Smooth muscle cell (in vitro differentiated cells): ENCODE measurements at regions not wholly inside any gene's neighbourhood (a gene's known extent, or its start where the extent isn't known, plus 50 kb on each side); places are given as distances from the start of the nearest gene placed in this dataset.

Experiments used
- DNase-seq: peaks from one replicate; lab custom pipeline; 2025; ENCODE audit not compliant: unreplicated experiment; lab: John Stamatoyannopoulos, UW
- H2AFZ ChIP-seq: fragments of 200-600 bp; sonication (generic); 2 replicates; pipeline ENCODE4 v1.6.0; 2016; ENCODE audit warnings: antibody characterized with exemption, low read depth, mild to moderate bottlenecking
- H3F3A ChIP-seq: fragments of 200-600 bp; sonication (generic); 2 replicates; pipeline ENCODE4 v1.6.0; 2017; ENCODE audit warnings: antibody characterized with exemption, low read depth
- H3K27ac ChIP-seq: fragments of 200-600 bp; sonication (generic); 2 replicates; pipeline ENCODE4 v1.5.1; 2016; ENCODE audit warnings: low read depth, mild to moderate bottlenecking
- H3K27me3 ChIP-seq: fragments of 200-600 bp; sonication (generic); 2 replicates; pipeline ENCODE4 v1.6.1; 2016; ENCODE audit warnings: low read depth, mild to moderate bottlenecking
- H3K36me3 ChIP-seq: fragments of 200-600 bp; sonication (generic); 2 replicates; pipeline ENCODE4 v1.5.1; 2016; ENCODE audit warnings: low read depth
- H3K4me1 ChIP-seq: fragments of 200-600 bp; sonication (generic); 2 replicates; pipeline ENCODE4 v1.5.1; 2016; ENCODE audit warnings: low read depth
- H3K4me2 ChIP-seq: fragments of 200-600 bp; sonication (generic); 2 replicates; pipeline ENCODE4 v1.6.0; 2016; ENCODE audit warnings: mild to moderate bottlenecking
- H3K4me3 ChIP-seq: fragments of 200-600 bp; sonication (generic); 2 replicates; pipeline ENCODE4 v1.5.1; 2016; ENCODE audit warnings: mild to moderate bottlenecking
- H3K79me2 ChIP-seq: fragments of 200-600 bp; sonication (generic); 2 replicates; pipeline ENCODE4 v1.6.0; 2016; ENCODE audit warnings: low read depth, mild to moderate bottlenecking
- H3K9ac ChIP-seq: fragments of 200-600 bp; sonication (generic); 2 replicates; pipeline ENCODE4 v1.6.0; 2016; ENCODE audit warnings: low read depth
- H3K9me3 ChIP-seq: fragments of 200-600 bp; sonication (generic); replicated peaks from 2 replicates; pipeline ENCODE4 v1.5.1; 2016; ENCODE audit warnings: low read depth
- H4K20me1 ChIP-seq: fragments of 200-600 bp; sonication (generic); 2 replicates; pipeline ENCODE4 v1.6.0; 2016; ENCODE audit warnings: low read depth
- WGBS: methylation state at CpG from one replicate; pipeline ENCODE4 v1.1.7; 2016; ENCODE audit warnings: low lambda C conversion rate; 5-methylcytosine and 5-hydroxymethylcytosine counted together
- TF ChIP-seq, protein P1 (sequence below): fragments of 200-600 bp; sonication (generic); IDR thresholded peaks from 2 replicates; pipeline ENCODE4 v1.5.1; 2017; ENCODE audit warnings: borderline replicate concordance, mild to moderate bottlenecking, antibody characterized with exemption; ENCODE audit not compliant: insufficient read depth, poor library complexity, severe bottlenecking

DNA sequence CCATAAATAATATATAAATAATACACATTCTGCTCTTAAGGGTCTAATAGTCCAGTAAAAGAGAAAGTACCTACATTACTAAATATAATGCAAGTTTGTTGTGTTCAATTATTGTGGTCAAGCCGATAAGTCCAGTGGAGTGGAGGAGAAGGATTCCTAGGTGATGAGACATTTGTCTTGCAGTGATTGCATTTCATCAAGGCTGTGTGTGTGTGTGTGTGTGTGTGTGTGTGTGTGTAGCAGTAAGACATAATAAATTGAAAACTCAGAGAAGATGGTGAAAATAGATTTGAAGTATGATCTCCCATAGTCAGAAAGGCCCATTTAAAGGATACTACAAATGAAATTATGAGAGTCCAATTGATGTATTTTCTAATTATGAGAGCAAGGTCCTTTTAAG is 192.5 kb upstream of the SEMA3C start:
- H3K9ac ChIP-seq, result peak overlapping the region; percentile 27
- no peaks in the 10 kb centered on the region for H4K20me1 ChIP-seq
- peaks cover 11% of the 10 kb centered on the region for H3F3A ChIP-seq
- H3K79me2 ChIP-seq, result no peaks in the 10 kb centered on the region
- peak overlapping the region; percentile 75 for H3K4me2 ChIP-seq
- peak overlapping the region; percentile 71 for H2AFZ ChIP-seq
- 3% methylated on average over 1 of the region's 1 CpG for WGBS
- H3K9me3 ChIP-seq, result no peaks in the 10 kb centered on the region
- H3K27ac ChIP-seq, result peak overlapping the region; percentile 82
- H3K27me3 ChIP-seq, result no peaks in the 10 kb centered on the region
- no peak for DNase-seq
- TF ChIP-seq, protein P1, sequence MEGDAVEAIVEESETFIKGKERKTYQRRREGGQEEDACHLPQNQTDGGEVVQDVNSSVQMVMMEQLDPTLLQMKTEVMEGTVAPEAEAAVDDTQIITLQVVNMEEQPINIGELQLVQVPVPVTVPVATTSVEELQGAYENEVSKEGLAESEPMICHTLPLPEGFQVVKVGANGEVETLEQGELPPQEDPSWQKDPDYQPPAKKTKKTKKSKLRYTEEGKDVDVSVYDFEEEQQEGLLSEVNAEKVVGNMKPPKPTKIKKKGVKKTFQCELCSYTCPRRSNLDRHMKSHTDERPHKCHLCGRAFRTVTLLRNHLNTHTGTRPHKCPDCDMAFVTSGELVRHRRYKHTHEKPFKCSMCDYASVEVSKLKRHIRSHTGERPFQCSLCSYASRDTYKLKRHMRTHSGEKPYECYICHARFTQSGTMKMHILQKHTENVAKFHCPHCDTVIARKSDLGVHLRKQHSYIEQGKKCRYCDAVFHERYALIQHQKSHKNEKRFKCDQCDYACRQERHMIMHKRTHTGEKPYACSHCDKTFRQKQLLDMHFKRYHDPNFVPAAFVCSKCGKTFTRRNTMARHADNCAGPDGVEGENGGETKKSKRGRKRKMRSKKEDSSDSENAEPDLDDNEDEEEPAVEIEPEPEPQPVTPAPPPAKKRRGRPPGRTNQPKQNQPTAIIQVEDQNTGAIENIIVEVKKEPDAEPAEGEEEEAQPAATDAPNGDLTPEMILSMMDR, result no peak
- H3K4me1 ChIP-seq, result no peaks in the 10 kb centered on the region
- H3K4me3 ChIP-seq, result peak overlapping the region; percentile 17
- H3K36me3 ChIP-seq, result no peaks in the 10 kb centered on the region

DNA sequence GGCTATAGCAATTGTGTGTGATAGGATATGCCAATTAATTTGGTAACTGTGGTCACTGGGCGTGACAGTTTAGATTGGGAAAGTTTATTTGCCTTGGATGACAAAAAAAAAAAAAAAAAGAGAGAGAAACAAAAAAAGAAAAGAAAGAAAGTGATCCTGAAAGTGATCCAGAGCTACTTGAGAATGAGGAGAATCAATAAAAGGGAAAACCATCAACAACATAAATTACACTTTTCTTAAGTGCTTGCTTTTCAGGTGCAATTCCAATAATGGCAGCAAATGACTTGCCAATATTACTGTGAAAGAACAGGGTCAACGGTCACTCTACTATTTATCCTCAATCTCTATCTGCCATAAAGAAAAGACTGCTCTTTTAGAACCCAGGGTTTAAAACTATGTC is 191.8 kb upstream of the SEMA3C start:
- DNase-seq, result no peak
- H3K4me3 ChIP-seq, result no peak overlapping the region
- H3K27me3 ChIP-seq, result no peaks in the 10 kb centered on the region
- H3F3A ChIP-seq, result peaks cover 11% of the 10 kb centered on the region
- TF ChIP-seq, protein P1, result no peak
- H3K9me3 ChIP-seq, result no peaks in the 10 kb centered on the region
- H4K20me1 ChIP-seq, result no peaks in the 10 kb centered on the region
- peak overlapping the region; percentile 75 for H3K4me2 ChIP-seq
- H3K4me1 ChIP-seq, result no peaks in the 10 kb centered on the region
- 91% methylated on average over 2 of the region's 2 CpGs for WGBS
- H2AFZ ChIP-seq, result no peak overlapping the region
- no peak overlapping the region for H3K9ac ChIP-seq
- no peaks in the 10 kb centered on the region for H3K36me3 ChIP-seq
- H3K27ac ChIP-seq, result peak overlapping the region; percentile 82
- no peaks in the 10 kb centered on the region for H3K79me2 ChIP-seq

DNA sequence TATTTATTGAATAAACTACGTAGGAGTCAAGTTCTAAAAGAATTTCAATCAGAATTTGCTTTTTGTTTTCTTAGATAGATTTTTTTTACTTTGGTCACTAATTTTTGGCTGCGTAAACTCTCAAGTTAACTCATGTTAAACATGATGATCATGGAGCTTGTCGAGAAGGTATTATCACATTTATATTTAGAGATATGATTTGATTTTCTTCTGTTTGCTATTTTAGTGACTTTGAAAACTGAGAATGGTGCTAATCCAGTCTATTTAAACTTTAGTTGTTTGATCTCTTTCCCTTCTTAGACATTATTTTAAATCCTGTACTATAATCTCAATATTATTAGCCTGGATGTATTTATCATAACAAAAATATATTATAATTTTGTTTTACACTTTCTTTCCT is 179.4 kb upstream of the SEMA3C start:
- no peaks in the 10 kb centered on the region for H3K36me3 ChIP-seq
- H3K79me2 ChIP-seq, result no peaks in the 10 kb centered on the region
- H3K4me2 ChIP-seq, result no peak overlapping the region
- H2AFZ ChIP-seq, result no peak overlapping the region
- no peaks in the 10 kb centered on the region for H3K27me3 ChIP-seq
- no peaks in the 10 kb centered on the region for H4K20me1 ChIP-seq
- no peaks in the 10 kb centered on the region for H3K9me3 ChIP-seq
- no peak overlapping the region for H3K4me3 ChIP-seq
- H3K27ac ChIP-seq, result no peak overlapping the region
- no peak for DNase-seq
- H3F3A ChIP-seq, result no peaks in the 10 kb centered on the region
- H3K9ac ChIP-seq, result no peak overlapping the region
- TF ChIP-seq, protein P1, result no peak
- no peaks in the 10 kb centered on the region for H3K4me1 ChIP-seq
- WGBS, result 92% methylated on average over 3 of the region's 3 CpGs

DNA sequence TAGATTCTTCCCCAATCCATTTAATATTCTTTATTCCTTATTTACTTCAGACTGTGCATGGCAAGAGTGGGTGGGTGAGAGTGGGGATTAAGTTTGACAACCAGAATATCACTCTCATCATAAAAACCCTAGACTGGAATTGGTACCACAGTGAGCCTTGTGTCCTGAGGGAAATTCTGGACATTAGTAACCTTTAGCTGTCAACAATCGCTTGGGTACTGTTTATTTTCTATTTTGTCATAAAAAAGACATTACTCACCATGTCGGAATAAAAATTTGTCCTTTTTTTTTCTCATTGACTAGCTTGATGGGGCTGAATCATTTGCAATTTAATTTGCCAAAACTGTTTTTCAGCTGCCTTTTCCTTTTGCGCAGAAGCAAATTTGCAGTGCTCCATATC is 176.1 kb upstream of the SEMA3C start:
- no peaks in the 10 kb centered on the region for H3K36me3 ChIP-seq
- no peak for DNase-seq
- no peaks in the 10 kb centered on the region for H3K27me3 ChIP-seq
- no peaks in the 10 kb centered on the region for H3F3A ChIP-seq
- no peaks in the 10 kb centered on the region for H3K4me1 ChIP-seq
- H2AFZ ChIP-seq, result peak overlapping the region; percentile 74
- no peaks in the 10 kb centered on the region for H3K9me3 ChIP-seq
- no peak overlapping the region for H3K27ac ChIP-seq
- H3K4me3 ChIP-seq, result no peak overlapping the region
- H3K9ac ChIP-seq, result no peak overlapping the region
- H4K20me1 ChIP-seq, result no peaks in the 10 kb centered on the region
- WGBS, result 47% methylated on average over 3 of the region's 3 CpGs
- TF ChIP-seq, protein P1, result no peak
- no peaks in the 10 kb centered on the region for H3K79me2 ChIP-seq
- peak overlapping the region; percentile 39 for H3K4me2 ChIP-seq
